ENCODE measurements at regions not wholly inside any gene's neighbourhood (a gene's known extent, or its start where the extent isn't known, plus 50 kb on each side); places are given as distances from the start of the nearest gene placed in this dataset.
"Not testable (repeated sequence)": the region's sequence is repeated elsewhere in the genome, so short reads cannot be mapped to it uniquely, and the experiment has no call there.

GRCh38 chr3:195960971-195961775 lies 52.8 kb upstream of the TNK2 start:
- H3K9me3 Mint-ChIP-seq, H3K4me1 Mint-ChIP-seq, H3K27ac Mint-ChIP-seq, H3K36me3 Mint-ChIP-seq, H3K27me3 Mint-ChIP-seq: not testable (repeated sequence)
- peak overlapping the region in 1 of 4 donors; percentile 3 for H3K4me3 Mint-ChIP-seq

DNA sequence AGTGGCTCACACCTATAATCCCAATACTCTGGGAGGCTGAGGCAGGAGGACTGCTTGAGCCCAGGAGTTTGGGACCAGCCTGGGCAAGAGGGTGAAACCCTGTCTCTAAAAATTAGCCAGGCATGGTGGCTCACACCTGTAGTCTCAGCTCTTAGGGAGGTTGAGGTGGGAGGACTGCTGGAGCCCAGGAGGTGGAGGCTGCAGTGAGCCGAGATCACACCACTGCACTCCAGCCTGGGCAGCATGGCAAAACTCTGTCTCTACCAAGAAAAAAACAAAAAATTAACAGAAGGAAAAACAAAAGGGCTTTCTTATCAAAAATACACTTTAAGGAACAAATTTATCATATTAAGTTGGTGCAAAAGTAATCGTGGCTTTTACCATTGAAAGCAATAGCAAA lies 51.8 kb upstream of the TNK2 start:
- H3K36me3 Mint-ChIP-seq, H3K9me3 Mint-ChIP-seq, H3K4me3 Mint-ChIP-seq, H3K27ac Mint-ChIP-seq, H3K27me3 Mint-ChIP-seq, H3K4me1 Mint-ChIP-seq: not testable (repeated sequence)

DNA sequence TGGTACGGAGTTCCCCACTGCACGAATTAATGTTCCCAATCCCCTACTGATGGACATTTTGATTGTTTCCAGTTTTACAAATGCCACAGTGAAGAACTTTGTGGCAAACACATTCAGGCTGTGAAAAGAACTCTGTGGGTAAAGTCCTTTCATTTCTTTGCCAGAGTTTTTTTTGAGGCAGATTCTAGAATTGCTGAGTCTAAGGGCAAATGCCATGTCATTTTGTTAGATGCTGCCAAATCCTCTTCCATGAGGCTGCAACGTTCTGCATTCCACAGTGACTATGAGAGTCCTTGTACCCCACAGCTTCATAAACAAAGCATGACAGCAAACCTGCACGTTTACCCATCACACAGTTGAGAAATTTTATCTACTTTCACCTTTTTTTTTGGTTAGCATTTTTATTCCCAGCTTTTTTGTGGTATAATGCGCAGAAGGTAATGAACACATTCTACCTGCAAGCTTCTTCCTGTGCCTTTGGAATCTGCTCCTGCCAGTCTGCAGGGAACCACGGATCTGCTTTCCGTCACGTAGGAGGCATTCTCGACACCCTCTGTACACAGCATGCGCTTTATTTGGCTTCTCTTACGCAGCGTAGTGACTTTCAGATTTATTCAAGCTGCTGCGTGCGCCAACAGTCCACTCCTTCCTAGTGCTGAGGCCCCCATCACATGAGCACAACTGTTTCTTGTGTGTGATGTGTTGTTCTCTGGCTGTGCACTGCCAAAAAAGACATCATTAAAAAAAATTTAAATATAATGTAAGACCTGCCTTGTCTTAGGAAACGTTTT lies 51.2 kb upstream of the TNK2 start:
- not testable (repeated sequence) for H3K9me3 Mint-ChIP-seq, H3K4me1 Mint-ChIP-seq, H3K27me3 Mint-ChIP-seq, H3K36me3 Mint-ChIP-seq
- Mint-ChIP-seq H3K27ac (peak overlapping the region in 1 of 3 donors; percentile 19), H3K4me3 (peak overlapping the region in 1 of 4 donors; percentile 42)

GRCh38 chr3:195958736-195959135 lies 50.4 kb upstream of the TNK2 start:
- H3K36me3 Mint-ChIP-seq, H3K4me1 Mint-ChIP-seq, H3K27me3 Mint-ChIP-seq, H3K9me3 Mint-ChIP-seq: not testable (repeated sequence)
- Mint-ChIP-seq H3K4me3 (peak overlapping the region in 1 of 4 donors; percentile 42), H3K27ac (peak overlapping the region in 2 of 3 donors; percentile 19 to 83)

Data from IgD-negative memory B cell (primary cell).